ENCODE measurements at regions not wholly inside any gene's neighbourhood (a gene's known extent, or its start where the extent isn't known, plus 50 kb on each side); places are given as distances from the start of the nearest gene placed in this dataset.

DNA sequence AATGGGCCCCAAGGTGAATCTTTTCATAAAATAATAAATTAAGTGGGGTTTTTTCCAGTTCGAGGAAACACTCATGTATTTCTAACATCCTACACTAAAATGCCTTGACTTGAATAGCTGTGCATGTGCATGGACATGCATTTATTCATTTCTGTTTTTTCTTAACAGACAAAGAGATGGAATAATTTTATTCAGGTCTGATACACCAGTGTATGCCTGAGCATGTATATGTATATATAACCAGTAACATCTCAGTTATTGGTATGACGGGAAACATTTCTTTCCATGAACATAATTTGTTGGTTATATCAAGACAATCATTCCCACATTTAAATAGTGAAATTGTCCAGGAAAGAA, 468.7 kb upstream of the TNP1 start:
- Histone ChIP-seq H3F3A (replicated peaks; ENCODE audit: low read depth) (no peaks in the 10 kb centered on the region), H3K27ac (ENCODE audit: low read depth) (no peak overlapping the region), H3K4me3 (no peak overlapping the region), H3K36me3 (ENCODE audit: insufficient read depth) (no peaks in the 10 kb centered on the region), H3K4me2 (no peak overlapping the region), H3K4me1 (ENCODE audit: insufficient read depth) (peaks cover 24% of the 10 kb centered on the region), H2AFZ (no peak overlapping the region), H4K20me1 (replicated peaks; ENCODE audit: insufficient read depth) (no peaks in the 10 kb centered on the region), H3K79me2 (replicated peaks; ENCODE audit: insufficient read depth) (no peaks in the 10 kb centered on the region), H3K27me3 (ENCODE audit: insufficient read depth) (no peaks in the 10 kb centered on the region), H3K9me2 (ENCODE audit: insufficient read depth) (no peaks in the 10 kb centered on the region)
- Mint-ChIP-seq H3K27me3 (ENCODE audit: insufficient read depth, low read depth, poor library complexity) (no peaks in the 10 kb centered on the region), H3K27ac (no peak overlapping the region), H3K4me3 (no peak overlapping the region), H3K9me3 (peaks cover 3% of the 10 kb centered on the region; the same call in 1 of the 3 replicates), H3K4me1 (peaks cover 31% of the 10 kb centered on the region), H3K36me3 (ENCODE audit: low read depth) (no peaks in the 10 kb centered on the region)
- no peak for ATAC-seq
- DNase-seq (ENCODE audit: low spot score), result no peak
- TF ChIP-seq, protein P1, sequence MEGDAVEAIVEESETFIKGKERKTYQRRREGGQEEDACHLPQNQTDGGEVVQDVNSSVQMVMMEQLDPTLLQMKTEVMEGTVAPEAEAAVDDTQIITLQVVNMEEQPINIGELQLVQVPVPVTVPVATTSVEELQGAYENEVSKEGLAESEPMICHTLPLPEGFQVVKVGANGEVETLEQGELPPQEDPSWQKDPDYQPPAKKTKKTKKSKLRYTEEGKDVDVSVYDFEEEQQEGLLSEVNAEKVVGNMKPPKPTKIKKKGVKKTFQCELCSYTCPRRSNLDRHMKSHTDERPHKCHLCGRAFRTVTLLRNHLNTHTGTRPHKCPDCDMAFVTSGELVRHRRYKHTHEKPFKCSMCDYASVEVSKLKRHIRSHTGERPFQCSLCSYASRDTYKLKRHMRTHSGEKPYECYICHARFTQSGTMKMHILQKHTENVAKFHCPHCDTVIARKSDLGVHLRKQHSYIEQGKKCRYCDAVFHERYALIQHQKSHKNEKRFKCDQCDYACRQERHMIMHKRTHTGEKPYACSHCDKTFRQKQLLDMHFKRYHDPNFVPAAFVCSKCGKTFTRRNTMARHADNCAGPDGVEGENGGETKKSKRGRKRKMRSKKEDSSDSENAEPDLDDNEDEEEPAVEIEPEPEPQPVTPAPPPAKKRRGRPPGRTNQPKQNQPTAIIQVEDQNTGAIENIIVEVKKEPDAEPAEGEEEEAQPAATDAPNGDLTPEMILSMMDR (conservative IDR thresholded peaks at IDR 0.05; ENCODE audit: low read depth in 2 of 2), result no peak
- TF ChIP-seq JUNB (IDR thresholded peaks at IDR 0.05; ENCODE audit: unreplicated experiment) (no peak), EZH2phosphoT487 (IDR thresholded peaks at IDR 0.05; ENCODE audit: unreplicated experiment) (no peak), POLR2AphosphoS5 (IDR thresholded peaks at IDR 0.05; ENCODE audit: low read depth) (no peak), ZNF331 (CRISPR knock-in tag; IDR thresholded peaks at IDR 0.05; ENCODE audit: low read depth) (no peak), NANOG (IDR thresholded peaks at IDR 0.05; ENCODE audit: borderline replicate concordance) (no peak), EZH2 (IDR thresholded peaks at IDR 0.05; ENCODE audit: low read depth, unreplicated experiment) (no peak), STAT1 (IDR thresholded peaks at IDR 0.05; ENCODE audit: unreplicated experiment) (no peak), ZNF114 (CRISPR knock-in tag; IDR thresholded peaks at IDR 0.05) (no peak), CREB1 (CRISPR knock-in tag; IDR thresholded peaks at IDR 0.05; ENCODE audit: low read depth) (no peak)
- TF ChIP-seq, protein P2, sequence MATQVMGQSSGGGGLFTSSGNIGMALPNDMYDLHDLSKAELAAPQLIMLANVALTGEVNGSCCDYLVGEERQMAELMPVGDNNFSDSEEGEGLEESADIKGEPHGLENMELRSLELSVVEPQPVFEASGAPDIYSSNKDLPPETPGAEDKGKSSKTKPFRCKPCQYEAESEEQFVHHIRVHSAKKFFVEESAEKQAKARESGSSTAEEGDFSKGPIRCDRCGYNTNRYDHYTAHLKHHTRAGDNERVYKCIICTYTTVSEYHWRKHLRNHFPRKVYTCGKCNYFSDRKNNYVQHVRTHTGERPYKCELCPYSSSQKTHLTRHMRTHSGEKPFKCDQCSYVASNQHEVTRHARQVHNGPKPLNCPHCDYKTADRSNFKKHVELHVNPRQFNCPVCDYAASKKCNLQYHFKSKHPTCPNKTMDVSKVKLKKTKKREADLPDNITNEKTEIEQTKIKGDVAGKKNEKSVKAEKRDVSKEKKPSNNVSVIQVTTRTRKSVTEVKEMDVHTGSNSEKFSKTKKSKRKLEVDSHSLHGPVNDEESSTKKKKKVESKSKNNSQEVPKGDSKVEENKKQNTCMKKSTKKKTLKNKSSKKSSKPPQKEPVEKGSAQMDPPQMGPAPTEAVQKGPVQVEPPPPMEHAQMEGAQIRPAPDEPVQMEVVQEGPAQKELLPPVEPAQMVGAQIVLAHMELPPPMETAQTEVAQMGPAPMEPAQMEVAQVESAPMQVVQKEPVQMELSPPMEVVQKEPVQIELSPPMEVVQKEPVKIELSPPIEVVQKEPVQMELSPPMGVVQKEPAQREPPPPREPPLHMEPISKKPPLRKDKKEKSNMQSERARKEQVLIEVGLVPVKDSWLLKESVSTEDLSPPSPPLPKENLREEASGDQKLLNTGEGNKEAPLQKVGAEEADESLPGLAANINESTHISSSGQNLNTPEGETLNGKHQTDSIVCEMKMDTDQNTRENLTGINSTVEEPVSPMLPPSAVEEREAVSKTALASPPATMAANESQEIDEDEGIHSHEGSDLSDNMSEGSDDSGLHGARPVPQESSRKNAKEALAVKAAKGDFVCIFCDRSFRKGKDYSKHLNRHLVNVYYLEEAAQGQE (IDR thresholded peaks at IDR 0.05; ENCODE audit: unreplicated experiment), result no peak
- TF ChIP-seq, protein P3, sequence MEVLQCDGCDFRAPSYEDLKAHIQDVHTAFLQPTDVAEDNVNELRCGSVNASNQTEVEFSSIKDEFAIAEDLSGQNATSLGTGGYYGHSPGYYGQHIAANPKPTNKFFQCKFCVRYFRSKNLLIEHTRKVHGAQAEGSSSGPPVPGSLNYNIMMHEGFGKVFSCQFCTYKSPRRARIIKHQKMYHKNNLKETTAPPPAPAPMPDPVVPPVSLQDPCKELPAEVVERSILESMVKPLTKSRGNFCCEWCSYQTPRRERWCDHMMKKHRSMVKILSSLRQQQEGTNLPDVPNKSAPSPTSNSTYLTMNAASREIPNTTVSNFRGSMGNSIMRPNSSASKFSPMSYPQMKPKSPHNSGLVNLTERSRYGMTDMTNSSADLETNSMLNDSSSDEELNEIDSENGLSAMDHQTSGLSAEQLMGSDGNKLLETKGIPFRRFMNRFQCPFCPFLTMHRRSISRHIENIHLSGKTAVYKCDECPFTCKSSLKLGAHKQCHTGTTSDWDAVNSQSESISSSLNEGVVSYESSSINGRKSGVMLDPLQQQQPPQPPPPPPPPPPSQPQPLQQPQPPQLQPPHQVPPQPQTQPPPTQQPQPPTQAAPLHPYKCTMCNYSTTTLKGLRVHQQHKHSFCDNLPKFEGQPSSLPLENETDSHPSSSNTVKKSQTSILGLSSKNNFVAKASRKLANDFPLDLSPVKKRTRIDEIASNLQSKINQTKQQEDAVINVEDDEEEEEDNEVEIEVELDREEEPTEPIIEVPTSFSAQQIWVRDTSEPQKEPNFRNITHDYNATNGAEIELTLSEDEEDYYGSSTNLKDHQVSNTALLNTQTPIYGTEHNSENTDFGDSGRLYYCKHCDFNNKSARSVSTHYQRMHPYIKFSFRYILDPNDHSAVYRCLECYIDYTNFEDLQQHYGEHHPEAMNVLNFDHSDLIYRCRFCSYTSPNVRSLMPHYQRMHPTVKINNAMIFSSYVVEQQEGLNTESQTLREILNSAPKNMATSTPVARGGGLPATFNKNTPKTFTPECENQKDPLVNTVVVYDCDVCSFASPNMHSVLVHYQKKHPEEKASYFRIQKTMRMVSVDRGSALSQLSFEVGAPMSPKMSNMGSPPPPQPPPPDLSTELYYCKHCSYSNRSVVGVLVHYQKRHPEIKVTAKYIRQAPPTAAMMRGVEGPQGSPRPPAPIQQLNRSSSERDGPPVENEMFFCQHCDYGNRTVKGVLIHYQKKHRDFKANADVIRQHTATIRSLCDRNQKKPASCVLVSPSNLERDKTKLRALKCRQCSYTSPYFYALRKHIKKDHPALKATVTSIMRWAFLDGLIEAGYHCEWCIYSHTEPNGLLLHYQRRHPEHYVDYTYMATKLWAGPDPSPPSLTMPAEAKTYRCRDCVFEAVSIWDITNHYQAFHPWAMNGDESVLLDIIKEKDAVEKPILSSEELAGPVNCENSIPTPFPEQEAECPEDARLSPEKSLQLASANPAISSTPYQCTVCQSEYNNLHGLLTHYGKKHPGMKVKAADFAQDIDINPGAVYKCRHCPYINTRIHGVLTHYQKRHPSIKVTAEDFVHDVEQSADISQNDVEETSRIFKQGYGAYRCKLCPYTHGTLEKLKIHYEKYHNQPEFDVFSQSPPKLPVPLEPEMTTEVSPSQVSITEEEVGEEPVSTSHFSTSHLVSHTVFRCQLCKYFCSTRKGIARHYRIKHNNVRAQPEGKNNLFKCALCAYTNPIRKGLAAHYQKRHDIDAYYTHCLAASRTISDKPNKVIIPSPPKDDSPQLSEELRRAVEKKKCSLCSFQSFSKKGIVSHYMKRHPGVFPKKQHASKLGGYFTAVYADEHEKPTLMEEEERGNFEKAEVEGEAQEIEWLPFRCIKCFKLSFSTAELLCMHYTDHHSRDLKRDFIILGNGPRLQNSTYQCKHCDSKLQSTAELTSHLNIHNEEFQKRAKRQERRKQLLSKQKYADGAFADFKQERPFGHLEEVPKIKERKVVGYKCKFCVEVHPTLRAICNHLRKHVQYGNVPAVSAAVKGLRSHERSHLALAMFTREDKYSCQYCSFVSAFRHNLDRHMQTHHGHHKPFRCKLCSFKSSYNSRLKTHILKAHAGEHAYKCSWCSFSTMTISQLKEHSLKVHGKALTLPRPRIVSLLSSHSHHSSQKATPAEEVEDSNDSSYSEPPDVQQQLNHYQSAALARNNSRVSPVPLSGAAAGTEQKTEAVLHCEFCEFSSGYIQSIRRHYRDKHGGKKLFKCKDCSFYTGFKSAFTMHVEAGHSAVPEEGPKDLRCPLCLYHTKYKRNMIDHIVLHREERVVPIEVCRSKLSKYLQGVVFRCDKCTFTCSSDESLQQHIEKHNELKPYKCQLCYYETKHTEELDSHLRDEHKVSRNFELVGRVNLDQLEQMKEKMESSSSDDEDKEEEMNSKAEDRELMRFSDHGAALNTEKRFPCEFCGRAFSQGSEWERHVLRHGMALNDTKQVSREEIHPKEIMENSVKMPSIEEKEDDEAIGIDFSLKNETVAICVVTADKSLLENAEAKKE (CRISPR knock-in tag; IDR thresholded peaks at IDR 0.05), result no peak
- TF ChIP-seq, protein P4, sequence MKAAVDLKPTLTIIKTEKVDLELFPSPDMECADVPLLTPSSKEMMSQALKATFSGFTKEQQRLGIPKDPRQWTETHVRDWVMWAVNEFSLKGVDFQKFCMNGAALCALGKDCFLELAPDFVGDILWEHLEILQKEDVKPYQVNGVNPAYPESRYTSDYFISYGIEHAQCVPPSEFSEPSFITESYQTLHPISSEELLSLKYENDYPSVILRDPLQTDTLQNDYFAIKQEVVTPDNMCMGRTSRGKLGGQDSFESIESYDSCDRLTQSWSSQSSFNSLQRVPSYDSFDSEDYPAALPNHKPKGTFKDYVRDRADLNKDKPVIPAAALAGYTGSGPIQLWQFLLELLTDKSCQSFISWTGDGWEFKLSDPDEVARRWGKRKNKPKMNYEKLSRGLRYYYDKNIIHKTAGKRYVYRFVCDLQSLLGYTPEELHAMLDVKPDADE (IDR thresholded peaks at IDR 0.05), result no peak
